HepG2 (cell line): ENCODE measurements at regions not wholly inside any gene's neighbourhood (a gene's known extent, or its start where the extent isn't known, plus 50 kb on each side); places are given as distances from the start of the nearest gene placed in this dataset.

Experiments used
- KDM1A ChIP-seq: IDR thresholded peaks from 2 replicates; pipeline ENCODE4 v1.6.1; 2016; ENCODE audit warnings: missing compliant biosample characterization
- NFYB ChIP-seq: sonication (generic); formaldehyde crosslinking; IDR thresholded peaks from 2 replicates; pipeline ENCODE4 v1.4.0; 2020; ENCODE audit warnings: missing genetic modification reagents
- SETDB1 ChIP-seq: sonication (generic); formaldehyde crosslinking; IDR thresholded peaks from 2 replicates; pipeline ENCODE4 v1.5.1; 2020; ENCODE audit warnings: missing genetic modification reagents, mild to moderate bottlenecking, borderline replicate concordance
- ZBTB3 ChIP-seq: sonication (generic); formaldehyde crosslinking; IDR thresholded peaks from 2 replicates; pipeline ENCODE4 v1.4.0; 2020; ENCODE audit warnings: low read depth, mild to moderate bottlenecking, moderate library complexity, missing genetic modification reagents, borderline replicate concordance
- ZFX ChIP-seq: sonication (generic); formaldehyde crosslinking; IDR thresholded peaks from 2 replicates; pipeline ENCODE4 v1.4.0; 2020; ENCODE audit warnings: mild to moderate bottlenecking, low read depth, missing genetic modification reagents, moderate library complexity
- ZNF333 ChIP-seq: sonication (generic); formaldehyde crosslinking; IDR thresholded peaks from 2 replicates; pipeline ENCODE4 v1.4.0; 2020; ENCODE audit warnings: mild to moderate bottlenecking, missing genetic modification reagents, borderline replicate concordance
- ZNF558 ChIP-seq: sonication (generic); formaldehyde crosslinking; IDR thresholded peaks from 2 replicates; pipeline ENCODE4 v1.9.0; 2022; ENCODE audit warnings: mild to moderate bottlenecking, missing genetic modification reagents, borderline replicate concordance
- TF ChIP-seq, protein P1 (sequence below), 2 experiments: sonication (generic) in 1 of 2; formaldehyde crosslinking in 1 of 2; IDR thresholded peaks; 2 replicates each; pipeline versions ENCODE4 v1.5.1 to v1.6.1; 2011 to 2020; ENCODE audit warnings: borderline replicate concordance in 1 of 2, low read depth in 1 of 2, low read length in 1 of 2, mild to moderate bottlenecking in 1 of 2, missing genetic modification reagents in 1 of 2, moderate library complexity in 1 of 2
- TF ChIP-seq, protein P2 (sequence below), 2 experiments: sonication (generic) in 1 of 2; formaldehyde crosslinking in 1 of 2; IDR thresholded peaks; 2 replicates each; pipeline versions ENCODE4 v1.4.0 to v1.6.1; 2018 to 2020; ENCODE audit warnings: missing genetic modification reagents in 2 of 2, borderline replicate concordance in 1 of 2, low read depth in 1 of 2, mild to moderate bottlenecking in 1 of 2, missing biosample characterization in 1 of 2

DNA sequence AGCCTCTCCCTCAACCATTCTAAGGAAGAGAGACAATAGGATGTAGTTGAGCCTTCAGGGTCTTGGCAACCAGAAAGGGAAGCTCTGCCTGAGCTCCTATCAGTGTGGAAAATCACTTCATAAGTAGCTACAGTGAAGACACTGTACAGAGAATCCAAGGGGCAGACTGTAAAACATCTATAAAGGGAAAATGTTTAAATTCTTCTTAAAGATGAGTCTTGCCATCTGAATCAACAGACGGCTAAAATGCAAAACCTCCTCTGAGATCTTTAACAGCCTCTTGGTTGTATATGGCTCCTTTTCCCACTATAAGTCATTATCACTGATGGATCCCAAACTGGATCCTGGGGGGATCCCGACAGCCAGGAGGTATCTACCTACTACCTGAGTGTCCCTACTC, 239.2 kb upstream of the SOX9 start:
- TF ChIP-seq, protein P1, sequence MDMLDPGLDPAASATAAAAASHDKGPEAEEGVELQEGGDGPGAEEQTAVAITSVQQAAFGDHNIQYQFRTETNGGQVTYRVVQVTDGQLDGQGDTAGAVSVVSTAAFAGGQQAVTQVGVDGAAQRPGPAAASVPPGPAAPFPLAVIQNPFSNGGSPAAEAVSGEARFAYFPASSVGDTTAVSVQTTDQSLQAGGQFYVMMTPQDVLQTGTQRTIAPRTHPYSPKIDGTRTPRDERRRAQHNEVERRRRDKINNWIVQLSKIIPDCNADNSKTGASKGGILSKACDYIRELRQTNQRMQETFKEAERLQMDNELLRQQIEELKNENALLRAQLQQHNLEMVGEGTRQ (IDR thresholded peaks at IDR 0.05; ENCODE audit: low read depth, low read length) = no peak
- TF ChIP-seq, protein P1 (CRISPR knock-in tag; IDR thresholded peaks at IDR 0.05; ENCODE audit: borderline replicate concordance) = no peak
- no peak for TF ChIP-seq SETDB1 (CRISPR knock-in tag)
- TF ChIP-seq, protein P2, sequence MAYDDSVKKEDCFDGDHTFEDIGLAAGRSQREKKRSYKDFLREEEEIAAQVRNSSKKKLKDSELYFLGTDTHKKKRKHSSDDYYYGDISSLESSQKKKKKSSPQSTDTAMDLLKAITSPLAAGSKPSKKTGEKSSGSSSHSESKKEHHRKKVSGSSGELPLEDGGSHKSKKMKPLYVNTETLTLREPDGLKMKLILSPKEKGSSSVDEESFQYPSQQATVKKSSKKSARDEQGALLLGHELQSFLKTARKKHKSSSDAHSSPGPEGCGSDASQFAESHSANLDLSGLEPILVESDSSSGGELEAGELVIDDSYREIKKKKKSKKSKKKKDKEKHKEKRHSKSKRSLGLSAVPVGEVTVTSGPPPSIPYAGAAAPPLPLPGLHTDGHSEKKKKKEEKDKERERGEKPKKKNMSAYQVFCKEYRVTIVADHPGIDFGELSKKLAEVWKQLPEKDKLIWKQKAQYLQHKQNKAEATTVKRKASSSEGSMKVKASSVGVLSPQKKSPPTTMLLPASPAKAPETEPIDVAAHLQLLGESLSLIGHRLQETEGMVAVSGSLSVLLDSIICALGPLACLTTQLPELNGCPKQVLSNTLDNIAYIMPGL (CRISPR knock-in tag; IDR thresholded peaks at IDR 0.05; ENCODE audit: borderline replicate concordance in 1 of 2, low read depth in 1 of 2) = no peak
- TF ChIP-seq NFYB (CRISPR knock-in tag) = no peak
- TF ChIP-seq ZBTB3 (CRISPR knock-in tag) = no peak
- no peak for TF ChIP-seq ZNF333 (CRISPR knock-in tag)
- TF ChIP-seq ZFX (CRISPR knock-in tag) = no peak
- TF ChIP-seq KDM1A (CRISPR knock-in tag) = no peak
- no peak for TF ChIP-seq ZNF558 (CRISPR knock-in tag)
